OCI-LY1 (cell line): ENCODE measurements at regions not wholly inside any gene's neighbourhood (a gene's known extent, or its start where the extent isn't known, plus 50 kb on each side); places are given as distances from the start of the nearest gene placed in this dataset.

Experiments
- CTCF ChIP-seq: fragments of 200-600 bp; sonication (generic), shearing (Covaris generic); IDR thresholded peaks from 2 replicates; pipeline ENCODE4 v1.5.1; 2017; ENCODE audit warnings: mild to moderate bottlenecking, antibody characterized with exemption, low read length, moderate library complexity, mixed read lengths
- EZH2 ChIP-seq: fragments of 200-600 bp; sonication (generic), shearing (Covaris generic); IDR thresholded peaks from 2 replicates; pipeline ENCODE4 v1.8.0; 2017; ENCODE audit warnings: borderline replicate concordance, mixed run types, mild to moderate bottlenecking, antibody characterized with exemption, low read length, moderate library complexity, mixed read lengths

- TF ChIP-seq CTCF (no peak), EZH2 (no peak)
Measured at GRCh38 chr22:47382164-47382890, 619.9 kb downstream of the TBC1D22A start.
